Left lung (tissue), 4 donors: ENCODE measurements at regions not wholly inside any gene's neighbourhood (a gene's known extent, or its start where the extent isn't known, plus 50 kb on each side); places are given as distances from the start of the nearest gene placed in this dataset.
A peak's percentile ranks its signal among the peaks of the same experiment; 100 is the strongest.

Experiments
- ATAC-seq: fragments of 200-7000 bp; cut with Tn5 transposase; one replicate; pipeline ENCODE4 v1.9.1; 2020; ENCODE audit warnings: moderate library complexity
- DNase-seq, 4 donors: peaks; one replicate each; pipeline ENCODE4 v3.0.0-alpha.2; 2013 to 2020
- H3K27ac ChIP-seq, 2 donors: fragments of 200-600 bp; sonication (generic) in 1 of 2; one replicate each; pipeline versions ENCODE4 v1.5.0 to v1.8.0; 2020 to 2021
- H3K27me3 ChIP-seq, 2 donors: fragments of 200-600 bp; sonication (generic) in 1 of 2; one replicate each; pipeline versions ENCODE4 v1.5.0 to v1.8.0; 2020 to 2021
- H3K36me3 ChIP-seq, 2 donors: fragments of 200-600 bp; sonication (generic) in 1 of 2; one replicate each; pipeline versions ENCODE4 v1.5.0 to v1.8.0; 2020 to 2021
- H3K4me1 ChIP-seq, 2 donors: fragments of 200-600 bp; one replicate each; pipeline ENCODE4 v1.8.0; 2021
- H3K4me3 ChIP-seq, 2 donors: fragments of 200-600 bp; sonication (generic) in 1 of 2; one replicate each; pipeline versions ENCODE4 v1.5.0 to v1.8.0; 2020 to 2021; ENCODE audit warnings: mild to moderate bottlenecking in 1 of 2
- H3K9me3 ChIP-seq, 2 donors: fragments of 200-600 bp; sonication (generic) in 1 of 2; one replicate each; pipeline versions ENCODE4 v1.5.0 to v1.8.0; 2020 to 2021
- CTCF ChIP-seq, 2 donors: fragments of 200-600 bp; sonication (generic) in 1 of 2; IDR thresholded peaks; one replicate each; pipeline versions ENCODE4 v1.5.0 to v1.8.0; 2021; ENCODE audit warnings: antibody characterized with exemption in 2 of 2
- intact Hi-C, 2 donors: fragments of 100-400 bp; cut with DNase I; formaldehyde crosslinking; loops; one replicate each; pipeline versions ENCODE4 v1.11.2 to v1.14.2; 2022
- donor health status: DM: no; HTN: yes; CAD: no.
- donor health status: DM: no; HTN: no; CAD: no.

DNA sequence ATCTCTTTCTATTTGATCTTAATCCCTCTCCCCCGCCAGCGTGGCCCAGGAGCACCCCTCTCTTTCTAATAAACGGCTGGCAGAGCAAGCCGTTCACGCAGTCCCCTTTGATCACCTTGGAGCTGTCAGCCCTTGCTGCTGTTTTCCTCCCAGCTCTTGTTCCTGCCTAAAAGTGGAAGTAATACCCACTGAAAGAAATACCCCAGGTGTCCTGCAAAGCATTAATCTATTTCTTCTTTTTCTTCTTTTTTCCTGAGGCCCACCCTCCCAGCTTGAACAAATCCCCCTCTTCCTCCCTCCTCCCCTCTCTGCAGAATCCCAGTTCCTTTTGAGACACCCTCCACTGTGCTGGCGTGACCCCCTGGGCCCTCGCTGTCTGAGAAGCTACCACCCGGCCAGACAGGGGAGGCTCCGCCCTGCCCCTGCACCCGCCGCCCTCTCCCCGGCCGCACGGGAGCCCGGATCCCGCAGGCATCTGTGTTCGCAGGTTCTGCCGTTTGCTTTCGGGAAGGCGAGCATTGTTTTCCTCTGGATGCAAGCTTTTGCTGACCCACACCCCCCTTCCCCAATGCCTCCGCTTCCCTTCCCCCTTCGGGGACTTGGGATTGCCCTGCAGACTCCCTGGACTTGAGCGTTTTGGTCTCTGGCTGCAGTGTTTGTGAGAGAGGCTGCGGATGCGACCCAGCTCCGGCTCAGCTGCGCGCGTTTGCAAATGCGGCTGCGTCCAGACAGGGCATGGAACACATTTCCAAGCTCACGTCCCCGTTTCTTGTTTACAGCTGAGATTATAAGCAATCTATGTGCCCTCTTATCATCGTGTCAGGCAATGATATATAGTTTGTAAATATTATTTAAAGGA lies 631.5 kb downstream of the NYAP2 start:
- H3K4me3 ChIP-seq, result peak overlapping the region; percentile 42 to 48
- peak; percentile 95 for ATAC-seq
- H3K27me3 ChIP-seq, result no peaks in the 10 kb centered on the region
- TF ChIP-seq CTCF (IDR thresholded peaks at IDR 0.05), result no peak
- DNase-seq, result peak; percentile 59 to 91 (median 82)
- H3K36me3 ChIP-seq, result no peaks in the 10 kb centered on the region
- H3K27ac ChIP-seq, result peak overlapping the region; percentile 55 to 84
- intact Hi-C loops, result no loop called here
- no peaks in the 10 kb centered on the region for H3K9me3 ChIP-seq
- peaks cover 0 to 16% of the 10 kb centered on the region in 2 donors for H3K4me1 ChIP-seq

GRCh38 chr2:226030369-226030768 lies 630.9 kb downstream of the NYAP2 start:
- no peak for TF ChIP-seq CTCF (IDR thresholded peaks at IDR 0.05)
- ATAC-seq, result no peak
- Histone ChIP-seq H3K27me3 (no peaks in the 10 kb centered on the region), H3K36me3 (no peaks in the 10 kb centered on the region), H3K9me3 (no peaks in the 10 kb centered on the region), H3K4me3 (peak overlapping the region; percentile 42 to 48), H3K4me1 (peaks cover 0 to 16% of the 10 kb centered on the region in 2 donors), H3K27ac (peak overlapping the region in 1 of 2 donors; percentile 84)
- intact Hi-C loops, result no loop called here
- peak in 2 of 4 donors; percentile 7 to 15 for DNase-seq

DNA sequence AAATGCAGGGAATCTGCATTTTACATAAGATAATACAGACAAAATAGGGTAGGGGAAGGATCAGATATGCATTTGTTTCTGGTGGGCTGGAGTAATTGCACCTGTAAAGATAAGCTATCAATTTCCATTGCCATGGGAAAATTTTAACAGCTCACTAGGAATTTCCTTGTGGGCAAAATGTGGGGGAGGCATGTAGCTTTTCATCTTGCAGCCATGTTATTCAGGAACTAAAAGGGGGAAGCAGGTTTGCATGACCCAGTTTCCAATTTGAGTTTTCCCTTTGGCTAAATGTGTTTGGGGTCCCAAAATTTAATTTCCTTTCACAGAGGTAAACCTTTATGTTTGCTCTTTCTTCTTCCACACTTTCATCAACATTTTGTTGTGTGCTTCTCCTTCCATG lies 624.4 kb downstream of the NYAP2 start:
- Histone ChIP-seq H3K36me3 (no peaks in the 10 kb centered on the region), H3K27me3 (no peaks in the 10 kb centered on the region), H3K4me1 (no peaks in the 10 kb centered on the region), H3K9me3 (no peaks in the 10 kb centered on the region), H3K27ac (no peak overlapping the region), H3K4me3 (no peak overlapping the region)
- TF ChIP-seq CTCF (IDR thresholded peaks at IDR 0.05), result no peak
- intact Hi-C loops, result no loop called here
- DNase-seq (no peak), ATAC-seq (no peak)

- intact Hi-C loops, result no loop called here
- DNase-seq (no peak), ATAC-seq (no peak)
- Histone ChIP-seq H3K27ac (no peak overlapping the region), H3K9me3 (peaks cover 0 to 5% of the 10 kb centered on the region in 2 donors), H3K27me3 (no peaks in the 10 kb centered on the region), H3K4me3 (no peak overlapping the region), H3K36me3 (no peaks in the 10 kb centered on the region), H3K4me1 (no peaks in the 10 kb centered on the region)
- TF ChIP-seq CTCF (IDR thresholded peaks at IDR 0.05), result no peak
Measured at GRCh38 chr2:226023383-226023782, 623.9 kb downstream of the NYAP2 start.

GRCh38 chr2:226020956-226021355 lies 621.4 kb downstream of the NYAP2 start:
- H3K36me3 ChIP-seq, result no peaks in the 10 kb centered on the region
- TF ChIP-seq CTCF (IDR thresholded peaks at IDR 0.05), result no peak
- DNase-seq (no peak), ATAC-seq (no peak)
- no peak overlapping the region for H3K27ac ChIP-seq
- H3K27me3 ChIP-seq, result no peaks in the 10 kb centered on the region
- intact Hi-C loops, result no loop called here
- H3K4me3 ChIP-seq, result no peak overlapping the region
- H3K4me1 ChIP-seq, result no peaks in the 10 kb centered on the region
- peaks cover 0 to 7% of the 10 kb centered on the region in 2 donors for H3K9me3 ChIP-seq
